HCT116 (cell line): ENCODE measurements at regions not wholly inside any gene's neighbourhood (a gene's known extent, or its start where the extent isn't known, plus 50 kb on each side); places are given as distances from the start of the nearest gene placed in this dataset.

ENCODE experiments used
- ATAC-seq: fragments of 200-7000 bp; cut with Tn5 transposase; 2 replicates; pipeline ENCODE4 v1.9.1; 2020; ENCODE audit warnings: mild to moderate bottlenecking, moderate library complexity
- BruUV-seq: library from RNA; stranded (reverse); fragments of 400-500 nt; replicated peaks from 2 replicates; lab custom pipeline; 2021; lab: Mats Ljungman, UMichigan
- CTCF ChIA-PET: fragments of 300-600 bp; sonication (Branson Sonifier 250); formaldehyde crosslinking; loops from one replicate; lab custom pipeline; 2021; ENCODE audit warnings: antibody characterized with exemption; lab: Charles Lee
- POLR2A ChIA-PET: fragments of 300-600, 350-600 bp; sonication (Branson Sonifier 250); formaldehyde crosslinking; loops from one replicate; lab custom pipeline; 2021; ENCODE audit warnings: antibody characterized with exemption; lab: Charles Lee
- RAD21 ChIA-PET, 2 experiments: fragments of 300-600 bp; sonication (Branson Sonifier 250); formaldehyde crosslinking; loops; one replicate each; lab custom pipeline; 2023; ENCODE audit warnings: low total read pairs in 2 of 2; ENCODE audit not compliant: uncharacterized antibody in 2 of 2, unreplicated experiment in 2 of 2, low non-redundant PET in 1 of 2; lab: Charles Lee
- DNase-seq: peaks from one replicate; pipeline ENCODE4 v3.0.0-alpha.2; 2010; ENCODE audit warnings: low read depth, low spot score
- H2AFZ ChIP-seq: fragments of 200-600 bp; shearing (Covaris generic), sonication (generic); 2 replicates; pipeline ENCODE4 v1.6.1; 2017; ENCODE audit warnings: low read depth, mixed run types, mixed read lengths, antibody characterized with exemption, low read length; ENCODE audit not compliant: poor library complexity, severe bottlenecking
- H3K27ac ChIP-seq: 2 replicates; pipeline ENCODE4 v1.5.1; 2012; ENCODE audit warnings: low read depth, low read length
- H3K27me3 ChIP-seq: fragments of 200-600 bp; sonication (generic); 2 replicates; pipeline ENCODE4 v1.6.1; 2016; ENCODE audit warnings: mixed run types, low read length, mixed read lengths; ENCODE audit not compliant: insufficient read depth
- H3K36me3 ChIP-seq, 2 experiments: fragments of 200-500 bp in 1 of 2; fragments of 200-600 bp in 1 of 2; sonication (Bioruptor generic) in 1 of 2; sonication (generic) in 1 of 2; 2 replicates each; pipeline versions ENCODE4 v1.5.1 to v1.6.1; 2014 to 2016; ENCODE audit warnings: low read length in 2 of 2, inconsistent platforms in 1 of 2, mixed read lengths in 1 of 2, mixed run types in 1 of 2; ENCODE audit not compliant: insufficient read depth in 2 of 2, control insufficient read depth in 1 of 2
- H3K4me1 ChIP-seq, 2 experiments: fragments of 200-600 bp in 1 of 2; sonication (generic) in 1 of 2; 2 replicates each; pipeline versions ENCODE4 v1.5.1 to v1.6.1; 2012 to 2017; ENCODE audit warnings: low read length in 2 of 2, inconsistent platforms in 1 of 2, mild to moderate bottlenecking in 1 of 2, mixed read lengths in 1 of 2, mixed run types in 1 of 2, moderate library complexity in 1 of 2; ENCODE audit not compliant: insufficient read depth in 2 of 2, control insufficient read depth in 1 of 2
- H3K4me2 ChIP-seq: fragments of 200-600 bp; sonication (generic); 2 replicates; pipeline ENCODE4 v1.6.1; 2017; ENCODE audit warnings: mixed run types, low read length, mixed read lengths
- H3K4me3 ChIP-seq, 2 experiments: fragments of 200-600 bp in 1 of 2; sonication (generic) in 1 of 2; replicated peaks in 1 of 2; 2 replicates each; pipeline ENCODE4 v1.5.1; 2011 to 2016; ENCODE audit warnings: low read length in 2 of 2, control low read depth in 1 of 2, low read depth in 1 of 2, mild to moderate bottlenecking in 1 of 2, mixed read lengths in 1 of 2, mixed run types in 1 of 2
- H3K79me2 ChIP-seq: fragments of 200-600 bp; sonication (generic); 2 replicates; pipeline ENCODE4 v1.6.1; 2017; ENCODE audit warnings: mild to moderate bottlenecking, mixed run types, low read length, moderate library complexity, mixed read lengths; ENCODE audit not compliant: insufficient read depth
- H3K9ac ChIP-seq: fragments of 200-600 bp; sonication (generic); 2 replicates; pipeline ENCODE4 v1.6.1; 2016; ENCODE audit warnings: low read length, mixed read lengths
- H3K9me2 ChIP-seq: fragments of 200-600 bp; sonication (generic), shearing (Covaris generic); 2 replicates; pipeline ENCODE4 v1.6.1; 2017; ENCODE audit warnings: mixed run types, mild to moderate bottlenecking, moderate library complexity; ENCODE audit not compliant: insufficient read depth
- H3K9me3 ChIP-seq, 2 experiments: fragments of 200-500 bp in 1 of 2; fragments of 200-600 bp in 1 of 2; sonication (Bioruptor generic) in 1 of 2; sonication (generic) in 1 of 2; 2 replicates each; pipeline ENCODE4 v1.6.1; 2014 to 2017; ENCODE audit warnings: low read length in 2 of 2, mixed read lengths in 2 of 2, inconsistent platforms in 1 of 2, low read depth in 1 of 2, mild to moderate bottlenecking in 1 of 2, mixed run types in 1 of 2, moderate library complexity in 1 of 2; ENCODE audit not compliant: control insufficient read depth in 1 of 2, insufficient read depth in 1 of 2
- H4K20me1 ChIP-seq: fragments of 200-600 bp; sonication (generic), shearing (Covaris generic); 2 replicates; pipeline ENCODE4 v1.6.1; 2017; ENCODE audit warnings: mixed run types, mild to moderate bottlenecking, moderate library complexity; ENCODE audit not compliant: insufficient read depth
- CBX3 ChIP-seq: IDR thresholded peaks from 2 replicates; pipeline ENCODE4 v1.6.1; 2012; ENCODE audit warnings: low read depth
- CEBPB ChIP-seq: IDR thresholded peaks from 2 replicates; pipeline ENCODE4 v1.6.1; 2012; ENCODE audit warnings: low read depth
- POLR2A ChIP-seq: IDR thresholded peaks from 2 replicates; pipeline ENCODE4 v1.7.0; 2011; ENCODE audit warnings: borderline replicate concordance; ENCODE audit not compliant: insufficient read depth, insufficient read length; ENCODE audit errors: extremely low read depth
- RAD21 ChIP-seq: IDR thresholded peaks from 2 replicates; pipeline ENCODE4 v1.6.1; 2012; ENCODE audit warnings: low read depth, mild to moderate bottlenecking
- SP1 ChIP-seq: IDR thresholded peaks from 2 replicates; pipeline ENCODE4 v1.6.1; 2012; ENCODE audit warnings: low read depth
- SRF ChIP-seq: IDR thresholded peaks from 2 replicates; pipeline ENCODE4 v1.6.1; 2012; ENCODE audit warnings: low read depth
- YY1 ChIP-seq: IDR thresholded peaks from 2 replicates; pipeline ENCODE4 v1.6.1; 2011; ENCODE audit warnings: low read length, low read depth, moderate library complexity, mild to moderate bottlenecking; ENCODE audit not compliant: insufficient replicate concordance; ENCODE audit errors: extremely low read depth
- ZNF274 ChIP-seq: fragments of 200-500 bp; sonication (Bioruptor generic); IDR thresholded peaks from 2 replicates; pipeline ENCODE4 v1.6.1; 2014; ENCODE audit warnings: mild to moderate bottlenecking, low read depth, low read length, inconsistent platforms
- intact Hi-C: fragments of 100-400 bp; cut with micrococcal nuclease; formaldehyde crosslinking; loops from 2 replicates; pipeline ENCODE4 v1.10.0; 2022
- TF ChIP-seq, protein P1 (sequence below): IDR thresholded peaks from 2 replicates; pipeline ENCODE4 v1.6.1; 2012
- TF ChIP-seq, protein P2 (sequence below): IDR thresholded peaks from 2 replicates; pipeline ENCODE4 v1.6.1; 2011; ENCODE audit warnings: mild to moderate bottlenecking, low read length, moderate library complexity; ENCODE audit not compliant: insufficient replicate concordance; ENCODE audit errors: extremely low read depth

DNA sequence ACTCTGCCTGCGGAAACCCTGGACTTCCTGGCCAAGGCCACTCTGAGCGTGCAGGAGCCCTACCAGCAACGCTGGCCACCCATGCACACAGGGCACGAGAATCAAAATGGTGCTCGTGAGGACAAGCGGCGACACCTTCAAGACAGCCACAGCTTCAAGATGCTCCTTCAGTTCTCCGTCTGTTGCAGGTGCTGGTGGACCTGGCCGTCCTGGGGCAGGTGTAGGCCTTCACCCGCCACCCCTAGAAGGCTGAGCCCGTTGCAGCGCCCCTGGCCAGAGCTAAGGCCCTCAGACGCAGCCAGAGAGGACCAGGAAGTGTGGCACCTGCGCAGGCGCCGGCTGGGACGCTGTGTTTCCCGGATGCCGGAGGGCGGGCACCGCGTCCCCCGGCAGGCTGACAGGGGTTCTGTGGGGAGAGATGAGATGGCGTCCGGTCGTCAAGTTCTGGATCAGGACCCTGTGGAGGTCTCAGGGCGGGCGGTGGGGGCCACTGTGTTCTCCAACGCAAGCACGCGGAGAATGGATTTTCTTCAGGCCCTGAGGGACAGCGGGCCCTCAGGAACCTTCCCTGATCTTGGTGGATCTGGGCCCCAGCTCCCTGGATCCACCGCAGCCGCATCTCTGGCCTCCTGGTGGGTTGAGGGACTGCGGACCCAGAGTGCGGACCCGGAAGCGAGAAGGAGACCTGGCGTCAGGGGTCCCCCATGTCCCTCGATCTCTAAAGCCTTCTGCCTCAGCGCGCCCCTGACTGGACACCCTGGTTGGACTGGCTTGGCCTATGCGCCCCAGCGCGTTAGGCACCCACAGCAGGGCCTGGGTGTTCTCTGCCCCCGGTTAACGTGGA, 1770.8 kb upstream of the CDH9 start:
- no peak overlapping the region for H2AFZ ChIP-seq
- ChIA-PET RAD21 (no interaction called here), CTCF (no interaction called here)

More for the DNA sequence above, 1770.8 kb upstream of the CDH9 start:
- BruUV-seq: no TSS peak
- Histone ChIP-seq H3K27ac (no peak overlapping the region), H3K36me3 (no peaks in the 10 kb centered on the region), H3K9me2 (no peaks in the 10 kb centered on the region), H3K9ac (no peak overlapping the region), H3K4me1 (no peaks in the 10 kb centered on the region), H3K4me2 (no peak overlapping the region), H3K4me3 (no peak overlapping the region), H4K20me1 (no peaks in the 10 kb centered on the region), H3K27me3 (no peaks in the 10 kb centered on the region)
- POLR2A ChIA-PET: no interaction called here
- no peak for DNase-seq
- intact Hi-C loops: no loop called here
- TF ChIP-seq, protein P1, sequence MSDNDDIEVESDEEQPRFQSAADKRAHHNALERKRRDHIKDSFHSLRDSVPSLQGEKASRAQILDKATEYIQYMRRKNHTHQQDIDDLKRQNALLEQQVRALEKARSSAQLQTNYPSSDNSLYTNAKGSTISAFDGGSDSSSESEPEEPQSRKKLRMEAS: no peak
- TF ChIP-seq ZNF274: no peak
- no peak for TF ChIP-seq YY1
- no peak for TF ChIP-seq SRF
- no peak for TF ChIP-seq CBX3
- TF ChIP-seq POLR2A: no peak
- no peak for TF ChIP-seq RAD21
- no peak for TF ChIP-seq CEBPB
- TF ChIP-seq, protein P2, sequence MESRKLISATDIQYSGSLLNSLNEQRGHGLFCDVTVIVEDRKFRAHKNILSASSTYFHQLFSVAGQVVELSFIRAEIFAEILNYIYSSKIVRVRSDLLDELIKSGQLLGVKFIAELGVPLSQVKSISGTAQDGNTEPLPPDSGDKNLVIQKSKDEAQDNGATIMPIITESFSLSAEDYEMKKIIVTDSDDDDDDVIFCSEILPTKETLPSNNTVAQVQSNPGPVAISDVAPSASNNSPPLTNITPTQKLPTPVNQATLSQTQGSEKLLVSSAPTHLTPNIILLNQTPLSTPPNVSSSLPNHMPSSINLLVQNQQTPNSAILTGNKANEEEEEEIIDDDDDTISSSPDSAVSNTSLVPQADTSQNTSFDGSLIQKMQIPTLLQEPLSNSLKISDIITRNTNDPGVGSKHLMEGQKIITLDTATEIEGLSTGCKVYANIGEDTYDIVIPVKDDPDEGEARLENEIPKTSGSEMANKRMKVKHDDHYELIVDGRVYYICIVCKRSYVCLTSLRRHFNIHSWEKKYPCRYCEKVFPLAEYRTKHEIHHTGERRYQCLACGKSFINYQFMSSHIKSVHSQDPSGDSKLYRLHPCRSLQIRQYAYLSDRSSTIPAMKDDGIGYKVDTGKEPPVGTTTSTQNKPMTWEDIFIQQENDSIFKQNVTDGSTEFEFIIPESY: no peak
- TF ChIP-seq SP1: no peak
- TF ChIP-seq, all 23 proteins: peak for 0
- no peak for ATAC-seq
- Histone ChIP-seq H3K9me3 (peaks cover 4 to 6% of the 10 kb centered on the region in 2 experiments; a peak in 2 of 4 replicates), H3K79me2 (no peaks in the 10 kb centered on the region)
